RKO (cell line): ENCODE measurements at regions not wholly inside any gene's neighbourhood (a gene's known extent, or its start where the extent isn't known, plus 50 kb on each side); places are given as distances from the start of the nearest gene placed in this dataset.

ENCODE experiments used
- DNase-seq: peaks from one replicate; pipeline ENCODE4 v3.0.0-alpha.2; 2016; ENCODE audit warnings: low spot score

DNA sequence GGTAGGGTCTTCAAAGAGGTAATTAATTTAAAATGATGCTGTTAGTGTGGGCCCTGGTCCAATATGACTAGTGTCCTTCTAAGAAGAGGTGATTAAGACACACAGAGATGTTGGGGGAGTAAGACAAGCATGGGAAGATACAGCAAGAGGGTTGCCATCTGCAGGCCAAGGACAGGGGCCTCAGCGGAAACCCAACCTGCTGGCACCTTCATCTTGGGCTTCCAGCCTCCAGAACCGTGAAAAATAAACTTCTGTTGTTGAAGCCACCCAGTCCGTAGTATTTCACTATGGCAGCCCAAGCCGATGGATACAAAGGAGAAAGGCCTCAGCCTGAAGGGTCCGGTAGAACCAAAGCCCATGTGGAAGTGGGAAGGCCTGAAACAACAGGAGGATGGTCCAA is 161.7 kb upstream of the UBE2E1 start:
- no peak for DNase-seq

DNA sequence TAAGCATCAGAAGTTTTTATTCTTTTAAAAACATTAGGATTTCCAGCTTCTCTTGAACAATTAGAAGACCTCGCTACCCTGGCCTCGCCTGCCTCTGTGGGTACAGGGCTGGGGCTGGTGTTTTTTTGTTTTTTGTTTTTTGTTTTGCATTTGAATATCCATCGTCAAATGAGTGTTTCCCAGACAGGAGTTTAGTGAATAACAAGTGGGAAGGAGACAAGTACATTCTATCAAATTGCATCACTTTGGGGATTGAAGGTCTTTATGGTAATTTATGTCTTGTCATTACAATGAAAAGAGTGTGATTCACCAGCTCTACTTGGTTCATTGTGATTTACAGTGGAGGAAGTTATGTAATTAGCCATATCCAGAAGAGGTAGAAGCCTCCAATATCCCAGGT is 161.1 kb upstream of the UBE2E1 start:
- no peak for DNase-seq

DNA sequence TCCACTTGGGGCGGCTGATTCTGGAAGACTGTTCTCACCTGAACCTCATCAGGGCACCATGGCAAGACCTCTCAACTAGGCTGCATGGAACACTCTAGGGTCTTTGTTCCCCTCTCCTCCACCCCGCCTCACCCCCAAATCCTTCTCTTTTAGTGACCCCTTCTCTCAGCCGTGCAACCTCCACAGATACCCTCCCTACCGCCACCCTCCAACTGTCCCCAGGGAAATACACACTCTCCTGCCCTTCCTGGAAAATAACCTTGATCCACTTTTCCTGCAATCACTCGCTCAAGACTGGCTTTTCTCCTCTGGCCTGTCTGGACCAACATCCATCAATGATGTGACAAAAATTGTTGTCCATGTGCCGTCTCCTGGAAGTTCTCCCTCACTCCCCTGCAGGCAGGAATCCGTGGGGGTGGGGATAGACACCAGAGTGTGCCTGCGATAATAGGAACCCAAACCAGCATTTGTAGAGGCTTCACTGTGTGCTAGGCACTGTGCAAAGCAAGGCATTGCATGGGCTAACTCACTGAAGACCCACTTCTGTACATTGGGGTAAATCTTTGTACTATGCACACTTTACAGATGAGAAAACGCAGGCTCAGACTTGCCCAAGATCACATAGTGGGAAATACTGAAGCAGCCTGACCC is 160.1 kb upstream of the UBE2E1 start:
- DNase-seq: no peak

DNA sequence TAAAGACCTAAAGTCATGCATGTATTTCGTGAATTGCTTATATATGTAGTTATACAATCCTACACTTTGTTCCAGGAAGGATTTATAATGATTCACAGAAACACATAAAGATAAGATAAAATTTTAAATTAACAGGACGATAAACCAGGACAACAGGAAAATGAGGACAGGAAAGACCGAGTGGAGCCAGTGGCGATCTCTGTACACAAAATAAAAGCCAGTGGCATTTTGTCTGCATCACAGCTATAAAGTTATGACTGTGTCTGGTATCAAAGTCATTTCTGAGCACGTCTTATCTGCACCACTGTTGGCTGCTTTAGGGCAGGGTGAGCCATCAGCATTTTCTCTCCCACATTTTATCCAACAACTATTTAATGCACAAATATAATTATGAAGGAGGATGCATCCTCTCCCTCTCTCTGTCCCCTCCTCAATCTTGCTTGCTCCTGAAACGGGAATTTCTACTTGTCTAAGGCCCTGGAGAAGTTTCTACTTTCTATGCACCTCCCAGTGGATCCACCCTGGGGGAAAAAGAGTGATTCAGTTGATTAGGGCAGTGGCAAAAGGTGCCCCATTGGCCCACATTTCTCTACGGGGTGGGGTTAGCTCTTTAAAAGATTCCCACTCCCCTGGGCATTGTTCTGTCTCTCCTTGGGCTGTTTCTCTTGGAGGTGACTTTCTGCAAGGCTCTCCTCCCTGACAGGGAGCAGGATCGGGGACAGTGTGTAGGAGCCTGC is 159.4 kb upstream of the UBE2E1 start:
- DNase-seq: no peak

DNA sequence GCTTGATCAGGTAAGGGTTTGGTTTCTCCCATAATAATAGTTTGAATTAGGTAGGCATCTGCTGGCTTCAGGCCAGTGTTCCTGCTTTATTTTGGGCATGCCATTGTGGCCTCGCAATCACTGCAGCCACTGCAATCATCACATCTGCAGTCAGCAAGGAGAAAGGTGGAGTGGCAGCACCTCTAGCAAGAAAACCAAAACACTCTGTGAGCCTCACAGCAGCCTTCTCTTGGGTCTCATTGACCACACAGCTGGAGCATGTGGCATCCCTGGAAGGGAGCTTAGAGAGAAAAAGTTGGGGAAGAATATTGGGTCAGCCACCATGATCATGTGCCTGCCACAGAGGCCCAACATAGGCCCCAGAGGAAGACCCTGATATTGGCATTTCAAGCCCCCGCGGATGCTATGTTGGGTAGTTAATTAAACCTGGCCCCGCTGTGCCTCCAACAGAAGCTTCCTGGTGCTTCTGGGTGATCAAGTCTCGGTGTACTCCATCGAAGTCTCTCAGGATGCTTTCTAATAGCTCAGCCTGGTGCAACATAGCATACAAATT is 158.0 kb upstream of the UBE2E1 start:
- DNase-seq: no peak

DNA sequence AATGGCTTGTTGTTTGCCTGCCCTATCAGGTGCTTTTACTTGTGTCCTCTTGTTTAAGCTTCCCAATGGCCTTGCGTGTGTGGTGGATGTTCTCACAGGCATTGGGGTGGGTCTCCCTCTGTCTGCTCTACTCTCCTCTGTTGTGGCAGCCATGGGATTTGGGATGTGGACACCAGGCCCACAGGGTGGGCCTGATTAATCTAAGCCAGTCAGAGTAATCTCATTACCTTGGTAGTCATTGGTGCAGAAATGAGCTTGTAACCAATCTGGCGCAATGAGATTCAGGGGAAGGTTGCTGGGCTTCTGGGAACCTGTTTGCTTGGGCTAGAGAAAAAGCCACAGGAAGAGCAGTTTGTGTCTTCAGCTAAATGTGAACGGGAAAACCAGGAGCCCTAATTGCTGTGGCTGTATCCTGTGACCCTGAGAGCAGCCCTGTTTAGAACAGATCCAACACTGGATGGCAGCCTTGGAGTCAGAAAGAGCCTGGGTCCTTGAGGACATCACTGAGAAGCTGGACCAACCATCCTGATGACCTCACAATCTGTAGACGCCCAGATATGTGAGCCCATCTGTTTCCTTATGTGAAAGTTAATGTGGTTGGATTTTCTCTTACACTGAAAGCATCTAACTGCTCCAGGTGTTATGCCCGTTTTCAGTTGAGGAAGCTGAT is 157.3 kb upstream of the UBE2E1 start:
- DNase-seq: no peak

DNA sequence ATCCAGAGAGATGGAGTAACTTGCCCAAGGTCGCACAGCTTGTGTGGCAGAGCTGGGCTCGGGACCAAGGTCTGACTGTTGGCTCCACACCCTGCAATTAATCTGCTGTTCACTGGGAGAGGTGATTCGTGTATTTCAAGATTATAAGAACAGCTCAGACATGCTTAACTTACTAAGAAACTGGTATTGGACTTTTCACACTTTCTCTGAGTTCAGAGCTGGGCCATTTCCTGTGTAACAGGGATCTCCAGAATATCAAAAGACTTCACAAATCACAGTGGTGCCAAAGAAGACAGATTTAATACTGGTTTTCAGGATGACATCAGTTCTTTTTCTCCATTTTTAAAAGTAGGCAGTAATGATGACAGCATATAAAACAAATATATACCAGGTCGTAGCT is 156.8 kb upstream of the UBE2E1 start:
- no peak for DNase-seq

DNA sequence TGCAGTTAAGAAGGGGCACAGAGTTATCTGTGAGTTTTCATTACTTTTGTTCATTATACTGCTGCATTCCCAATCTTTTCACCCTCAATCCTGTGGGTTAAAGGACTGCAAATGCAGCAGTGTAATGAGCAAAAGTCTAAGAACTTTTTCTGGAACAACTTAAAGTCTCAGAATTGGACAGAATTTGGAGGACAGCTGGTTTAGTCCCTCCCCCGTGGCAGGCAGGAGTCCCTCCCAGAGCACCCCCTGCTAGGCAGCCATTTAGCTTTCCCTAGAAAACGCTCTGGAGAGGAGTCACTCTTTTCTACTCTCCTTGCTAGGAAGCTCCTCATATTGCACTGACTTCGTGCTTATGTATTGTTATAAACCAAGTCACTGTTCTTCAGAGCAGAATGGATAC is 156.3 kb upstream of the UBE2E1 start:
- DNase-seq: no peak

DNA sequence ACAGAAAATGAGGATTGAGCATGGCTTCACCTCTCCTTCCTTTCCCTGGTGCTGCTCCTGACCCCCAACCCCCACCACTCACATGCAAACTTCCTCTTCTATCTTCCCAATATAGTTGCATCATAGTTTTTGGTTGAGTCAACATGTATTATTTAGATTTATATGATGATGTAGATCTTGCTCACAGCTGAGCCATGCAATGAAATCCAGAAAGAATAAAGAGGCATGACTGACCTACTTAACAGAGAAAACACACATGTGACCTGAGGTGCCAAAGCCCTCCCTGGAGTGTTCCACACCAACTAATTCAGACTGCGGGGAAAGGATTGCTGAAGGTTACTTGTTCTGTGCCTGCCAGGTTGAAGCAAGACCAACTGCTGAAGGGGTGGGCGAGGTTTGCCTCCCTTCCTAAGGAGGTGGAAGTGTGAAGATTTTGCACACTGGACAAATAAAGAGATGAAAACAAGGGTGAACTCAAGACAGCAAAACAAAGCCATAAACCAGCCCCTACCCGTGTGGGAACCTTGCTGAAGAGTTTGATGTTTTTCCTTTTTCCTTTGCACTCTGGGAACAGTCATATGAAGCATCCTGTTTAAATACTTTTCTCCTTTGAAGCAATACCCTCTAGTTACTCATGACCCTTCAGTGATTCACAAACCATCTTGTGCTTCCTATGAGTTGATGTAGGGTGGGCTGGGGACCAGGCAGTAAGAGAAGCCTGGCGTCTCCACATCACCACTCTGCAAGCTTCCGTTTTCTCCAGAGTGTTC is 155.2 kb upstream of the UBE2E1 start:
- DNase-seq: peak; percentile 80

DNA sequence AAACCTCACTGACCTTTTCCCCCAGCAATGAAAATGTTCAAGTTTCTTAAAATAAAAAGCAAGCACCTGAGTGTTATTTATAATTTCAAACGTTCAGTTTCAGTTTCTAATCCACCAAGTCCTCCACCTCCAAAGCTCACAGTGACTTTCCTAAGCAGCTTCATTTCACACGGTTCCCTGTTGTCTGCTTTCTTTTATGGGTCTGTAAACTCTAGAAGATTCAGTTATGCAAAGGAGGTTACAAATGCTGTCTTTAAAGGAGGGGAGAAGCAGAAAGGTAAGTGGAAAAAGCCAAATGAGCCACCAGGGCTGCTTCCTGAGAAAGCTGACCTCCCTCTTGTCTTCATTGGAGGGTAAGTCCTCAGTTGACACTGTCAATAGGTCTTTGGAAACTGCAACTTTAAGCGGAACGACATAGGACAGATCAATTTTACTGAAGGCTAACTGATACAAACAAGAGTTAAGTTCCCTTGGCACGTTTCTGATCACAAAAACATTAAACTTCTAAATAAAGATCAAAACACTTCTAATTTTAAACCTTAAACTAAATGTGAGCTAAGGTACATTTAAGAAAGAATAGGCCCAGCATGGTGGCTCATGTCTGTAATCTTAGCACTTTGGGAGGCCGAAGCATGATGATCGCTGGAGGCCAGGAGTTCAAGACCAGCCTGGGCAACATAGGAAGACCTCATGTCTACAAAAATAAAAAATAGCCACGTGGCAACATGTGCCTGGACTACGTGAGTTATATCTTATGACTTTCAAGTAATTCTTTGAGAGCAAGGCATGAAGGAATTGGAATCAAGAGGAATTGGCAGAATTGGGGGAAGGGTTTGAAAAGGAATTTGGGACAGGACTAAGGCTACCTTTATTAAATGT is 151.9 kb upstream of the UBE2E1 start:
- no peak for DNase-seq

DNA sequence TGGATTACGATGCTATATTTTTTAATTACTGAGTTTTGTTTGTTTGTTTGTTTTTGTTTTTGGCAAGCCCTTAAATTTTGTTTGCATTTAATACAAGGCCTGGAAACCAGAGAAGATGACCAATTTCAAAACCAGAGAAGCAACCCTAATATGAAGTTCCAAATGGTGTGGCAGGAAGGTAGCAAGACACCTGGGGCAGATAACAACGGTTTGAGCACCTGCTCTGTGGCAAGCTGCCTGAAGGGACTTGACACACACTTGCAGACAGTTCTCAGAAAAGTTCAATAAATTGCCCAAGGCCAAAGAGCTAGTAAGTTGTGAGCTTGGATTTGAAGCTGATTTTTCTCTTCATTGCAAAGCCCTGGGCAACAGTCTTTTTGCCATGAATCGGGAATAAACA is 151.2 kb upstream of the UBE2E1 start:
- DNase-seq: no peak

DNA sequence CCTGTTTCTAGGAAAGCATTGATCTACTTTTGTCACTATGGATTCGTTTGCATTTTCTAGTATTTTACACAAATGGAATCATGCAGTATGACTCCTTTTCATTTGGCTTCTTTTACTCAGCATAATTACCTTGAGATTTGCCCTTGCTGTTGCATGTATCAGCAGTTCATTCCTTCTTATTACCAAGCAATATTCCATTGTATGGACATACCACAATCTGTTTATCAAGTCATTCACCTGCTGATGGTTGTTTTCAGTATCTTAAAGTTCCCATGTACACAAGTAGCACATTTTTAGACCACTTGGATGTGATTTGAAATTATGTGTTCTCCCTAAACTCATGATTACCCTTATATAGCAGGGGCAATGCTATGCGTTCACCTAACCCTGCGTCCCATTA is 150.0 kb upstream of the UBE2E1 start:
- DNase-seq: no peak

DNA sequence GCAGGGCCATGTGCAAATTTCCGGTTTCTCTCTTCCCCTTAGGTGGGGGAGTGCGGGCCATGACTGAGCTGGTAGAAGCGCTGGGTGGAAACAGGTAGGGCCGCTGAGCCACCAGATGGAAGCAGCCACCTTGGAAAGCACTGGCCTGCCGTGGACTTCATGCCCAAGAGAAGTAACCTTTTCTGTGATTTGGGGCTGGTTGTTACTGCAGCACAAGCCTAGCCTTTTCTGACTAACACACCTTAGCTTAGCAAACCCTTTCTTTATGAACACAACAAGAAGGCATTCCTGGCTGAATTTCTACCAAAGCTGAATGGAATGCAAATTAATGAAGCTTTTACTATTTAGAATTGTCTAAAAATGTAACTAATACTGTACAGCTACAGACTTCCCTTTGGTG is 149.6 kb upstream of the UBE2E1 start:
- no peak for DNase-seq

DNA sequence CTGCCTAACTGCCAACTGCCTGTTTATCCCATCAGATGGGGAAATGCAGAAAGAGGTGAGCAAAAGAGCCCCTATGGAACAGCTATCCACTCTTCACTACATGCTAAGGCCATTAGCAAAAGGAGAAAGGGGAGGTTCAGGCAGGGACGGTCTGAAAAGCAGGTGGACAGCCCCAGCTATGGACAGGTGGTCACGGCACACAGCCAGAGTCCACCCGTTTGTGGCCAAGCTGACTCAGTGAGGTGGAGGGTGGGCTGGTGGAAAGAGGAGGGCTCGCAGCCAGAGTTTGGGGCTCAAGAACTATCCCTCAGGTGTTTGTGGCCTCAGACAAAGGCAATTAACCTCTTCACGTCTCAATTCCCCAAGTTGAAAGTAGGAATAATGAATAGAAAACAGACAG is 148.9 kb upstream of the UBE2E1 start:
- no peak for DNase-seq

DNA sequence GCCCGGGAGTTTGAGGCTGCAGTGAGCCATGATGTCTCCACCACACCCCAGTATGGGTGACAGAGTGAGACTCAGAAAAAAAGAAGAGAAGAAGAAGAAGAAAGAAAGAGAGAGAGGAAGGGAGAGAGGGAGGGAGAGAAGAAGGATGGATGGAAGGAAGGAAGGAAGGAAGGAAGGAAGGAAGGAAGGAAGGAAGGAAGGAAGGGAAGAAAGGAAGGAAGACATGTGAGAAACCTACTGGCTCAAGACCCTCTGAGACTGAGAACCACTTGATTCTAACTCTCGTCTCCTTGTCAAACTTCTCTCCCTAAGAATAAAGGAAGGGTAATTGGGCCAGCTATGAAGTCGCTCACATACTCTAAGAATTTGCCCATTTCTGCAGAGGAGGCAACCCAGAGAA is 148.1 kb upstream of the UBE2E1 start:
- DNase-seq: no peak

DNA sequence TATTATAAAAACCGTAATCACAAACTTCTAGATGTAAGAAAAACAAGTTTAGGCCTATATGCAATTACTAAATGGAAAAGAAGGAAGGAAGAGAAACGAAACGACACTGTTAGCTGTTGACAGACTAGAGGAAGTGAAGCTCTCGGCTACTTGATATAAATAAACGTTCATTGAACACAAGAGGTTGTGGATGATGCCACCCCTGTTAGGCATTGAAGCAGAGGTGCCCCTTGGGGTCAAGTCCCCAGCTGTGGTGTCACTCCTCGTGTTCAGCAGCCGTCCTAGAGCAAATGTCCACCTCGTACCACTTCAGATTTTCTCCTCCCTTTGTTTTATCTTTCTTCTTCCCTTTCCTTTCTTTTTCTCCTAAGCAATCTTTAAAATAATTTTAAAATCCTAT is 146.5 kb upstream of the UBE2E1 start:
- no peak for DNase-seq

DNA sequence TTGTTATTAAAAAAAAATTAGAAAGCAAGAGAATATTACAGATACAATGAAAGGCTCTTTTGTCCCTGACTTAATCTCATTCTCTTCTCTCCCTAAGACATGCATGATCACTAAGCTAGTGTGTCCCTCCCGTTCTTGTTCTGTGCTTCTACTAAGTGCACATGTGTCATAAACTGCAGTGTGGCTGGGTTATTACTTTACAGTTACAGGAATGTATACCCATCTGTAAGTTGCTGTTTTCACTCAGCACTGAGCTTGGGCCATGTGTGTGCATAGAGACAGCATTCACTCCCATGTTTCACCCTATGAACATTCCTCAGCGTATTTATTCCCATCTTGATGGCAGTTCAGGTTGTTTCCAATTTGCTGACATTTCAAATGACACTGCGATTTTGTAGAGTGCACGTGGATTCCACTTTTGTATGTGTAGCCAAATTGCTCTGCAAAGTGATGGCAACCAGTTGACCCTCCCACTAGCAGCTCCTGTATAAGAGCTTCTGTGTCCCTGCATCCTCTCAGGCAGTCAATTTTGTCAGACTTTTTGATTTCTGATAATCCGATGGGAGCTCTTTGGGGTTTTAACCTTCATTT is 145.8 kb upstream of the UBE2E1 start:
- no peak for DNase-seq

DNA sequence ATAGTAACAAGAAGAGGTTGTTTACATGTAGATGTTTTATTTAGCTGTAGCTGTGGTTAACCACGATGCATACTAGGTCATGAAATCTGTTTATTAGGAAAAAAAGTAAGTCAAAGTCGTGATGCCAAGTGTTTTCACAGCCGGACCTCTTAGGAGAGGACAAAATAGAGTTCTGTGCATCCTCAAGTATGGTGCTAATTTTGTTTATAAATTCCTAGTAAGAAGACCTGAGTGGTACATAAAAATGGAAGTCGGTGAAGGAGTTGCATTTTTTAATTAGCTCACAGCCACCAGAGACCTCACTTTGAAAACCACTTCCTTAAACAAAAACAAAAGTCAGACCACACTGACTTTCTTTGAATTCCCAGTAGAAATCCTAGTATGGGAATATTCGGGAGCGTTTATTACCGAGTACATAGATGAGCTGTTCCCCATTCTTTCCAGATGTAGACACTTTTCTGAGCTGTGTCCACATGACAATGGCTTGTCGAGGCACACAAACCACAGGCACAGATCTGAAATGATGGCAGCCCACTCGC is 143.6 kb upstream of the UBE2E1 start:
- DNase-seq: no peak

DNA sequence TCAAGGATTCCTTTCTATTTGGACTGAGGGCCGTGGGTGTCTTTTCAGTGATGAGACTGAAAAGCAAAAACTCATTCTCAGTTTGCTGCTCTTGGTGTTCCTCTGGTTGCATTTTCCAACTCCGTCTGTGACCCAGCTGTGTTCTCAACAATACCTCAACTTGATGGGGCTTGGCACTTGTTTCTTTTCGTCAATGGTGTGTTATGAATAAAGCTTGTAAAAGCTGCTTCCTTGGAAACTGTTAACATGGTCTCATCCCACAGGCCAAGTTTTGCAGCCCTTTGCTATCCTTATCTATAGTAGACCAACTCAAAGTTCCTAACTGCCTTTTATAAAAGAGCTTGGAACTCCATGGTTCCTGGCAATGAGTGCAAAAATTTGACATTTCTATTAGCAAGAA is 142.5 kb upstream of the UBE2E1 start:
- DNase-seq: no peak

DNA sequence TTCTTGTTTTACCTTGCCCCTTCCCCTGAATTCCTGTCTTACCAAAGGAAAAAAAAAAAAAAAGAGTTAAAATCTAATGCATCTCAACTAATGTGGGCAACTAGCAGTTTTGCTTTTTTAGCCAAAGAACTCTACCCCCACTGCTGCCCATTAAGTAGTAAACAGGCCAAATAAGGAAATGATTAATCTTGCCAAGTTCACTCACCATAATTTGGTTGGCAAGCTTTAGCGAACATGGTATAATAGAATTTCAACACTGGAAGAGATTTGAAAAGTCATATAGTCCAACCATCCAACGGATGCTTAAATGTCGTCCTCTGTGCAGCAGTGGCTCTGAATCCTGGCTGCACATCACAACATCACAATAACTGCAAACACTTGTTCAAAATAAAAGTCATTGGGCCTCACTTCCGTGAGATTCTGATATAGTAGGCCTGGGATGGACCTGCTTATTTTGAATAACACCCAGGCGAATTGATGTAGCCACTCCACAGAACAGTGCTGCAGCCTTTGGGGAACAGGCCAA is 142.0 kb upstream of the UBE2E1 start:
- no peak for DNase-seq

DNA sequence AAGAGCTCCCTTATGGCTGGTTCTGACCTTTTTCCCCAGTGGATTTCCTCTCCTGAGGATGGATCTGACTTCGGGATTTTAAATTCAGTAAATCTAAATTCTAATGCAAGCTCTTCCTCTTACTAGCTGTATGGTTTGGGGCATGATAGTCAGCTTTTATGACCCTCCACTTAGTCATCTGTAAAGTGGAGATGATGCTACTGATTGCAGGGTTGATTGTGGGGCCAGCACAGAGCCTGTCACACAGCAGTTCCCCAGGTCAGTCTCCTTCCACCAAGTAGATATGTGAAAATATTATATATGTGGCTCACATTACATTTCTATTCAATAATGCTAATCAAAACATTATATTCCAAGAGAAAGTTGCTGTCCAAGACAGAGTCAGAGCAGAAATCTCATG is 141.3 kb upstream of the UBE2E1 start:
- DNase-seq: peak; percentile 62
